ENCODE measurements at regions not wholly inside any gene's neighbourhood (a gene's known extent, or its start where the extent isn't known, plus 50 kb on each side); places are given as distances from the start of the nearest gene placed in this dataset.
"Not testable (repeated sequence)": the region's sequence is repeated elsewhere in the genome, so short reads cannot be mapped to it uniquely, and the experiment has no call there.

GRCh38 chr14:89078021-89078795 is 253.8 kb downstream of the TTC8 start:
- DNase-seq: no peak

GRCh38 chr14:89085231-89085731 is 260.8 kb downstream of the TTC8 start:
- no peak for DNase-seq

- no peak for DNase-seq
Measured at GRCh38 chr14:89085737-89086382, 261.4 kb downstream of the TTC8 start.

GRCh38 chr14:89088530-89088929 is 264.1 kb downstream of the TTC8 start:
- no peak for DNase-seq

GRCh38 chr14:89089330-89089729 is 264.9 kb downstream of the TTC8 start:
- DNase-seq: no peak

GRCh38 chr14:89091781-89092180 is 267.3 kb downstream of the TTC8 start:
- no peak for DNase-seq

- no peak for DNase-seq
Measured at GRCh38 chr14:89093083-89093730, 268.8 kb downstream of the TTC8 start.

- DNase-seq: no peak
Measured at GRCh38 chr14:89095036-89095435, 270.6 kb downstream of the TTC8 start.

- DNase-seq: no peak
Measured at GRCh38 chr14:89096946-89097345, 272.5 kb downstream of the TTC8 start.

- no peak for DNase-seq
Measured at GRCh38 chr14:89098254-89098653, 273.8 kb downstream of the TTC8 start.

- DNase-seq: not testable (repeated sequence)
Measured at GRCh38 chr14:89104171-89104817, 279.8 kb downstream of the TTC8 start.

GRCh38 chr14:89104861-89105260 is 280.4 kb downstream of the TTC8 start:
- not testable (repeated sequence) for DNase-seq

Data from stimulated activated CD4-positive, alpha-beta T cell treated with anti-CD3 and anti-CD28 coated beads, Interleukin-2, amount 100 ng/mL, for 24 hours (primary cell).